ENCODE measurements at regions not wholly inside any gene's neighbourhood (a gene's known extent, or its start where the extent isn't known, plus 50 kb on each side); places are given as distances from the start of the nearest gene placed in this dataset.

- ChIA-PET CTCF (no interaction called here), POLR2A (no interaction called here)
- no peak for DNase-seq (ENCODE audit: extremely low spot score)
- no peak for TF ChIP-seq CTCF (IDR thresholded peaks at IDR 0.05; ENCODE audit: control extremely low read depth, extremely low read depth, low read depth, missing control alignments)
Observed at GRCh38 chr6:121800047-121800446, 364.6 kb downstream of the GJA1 start.

- CTCF ChIA-PET = no interaction called here
- TF ChIP-seq CTCF (IDR thresholded peaks at IDR 0.05; ENCODE audit: control extremely low read depth, extremely low read depth, low read depth, missing control alignments) = no peak
- POLR2A ChIA-PET = no interaction called here
- no peak for DNase-seq (ENCODE audit: extremely low spot score)
Observed at GRCh38 chr6:121806116-121806515, 370.7 kb downstream of the GJA1 start.

- ChIA-PET CTCF (no interaction called here), POLR2A (no interaction called here)
- no peak for DNase-seq (ENCODE audit: extremely low spot score)
- no peak for TF ChIP-seq CTCF (IDR thresholded peaks at IDR 0.05; ENCODE audit: control extremely low read depth, extremely low read depth, low read depth, missing control alignments)
Observed at GRCh38 chr6:121809211-121809610, 373.8 kb downstream of the GJA1 start.

- CTCF ChIA-PET = no interaction called here
- POLR2A ChIA-PET = no interaction called here
- TF ChIP-seq CTCF (IDR thresholded peaks at IDR 0.05; ENCODE audit: control extremely low read depth, extremely low read depth, low read depth, missing control alignments) = no peak
- DNase-seq (ENCODE audit: extremely low spot score) = no peak
Observed at GRCh38 chr6:121810158-121811032, 374.9 kb downstream of the GJA1 start.

GRCh38 chr6:121811106-121811505, 375.7 kb downstream of the GJA1 start:
- DNase-seq (ENCODE audit: extremely low spot score) = no peak
- POLR2A ChIA-PET = no interaction called here
- CTCF ChIA-PET = interaction anchor here (1.5 kb wide), 1 partner anchor 38 kb away, joined by 5 read pairs; no protein-coding TSS in a partner anchor
- TF ChIP-seq CTCF (IDR thresholded peaks at IDR 0.05; ENCODE audit: control extremely low read depth, extremely low read depth, low read depth, missing control alignments) = no peak

GRCh38 chr6:121816361-121816760, 380.9 kb downstream of the GJA1 start:
- DNase-seq (ENCODE audit: extremely low spot score) = no peak
- CTCF ChIA-PET = no interaction called here
- POLR2A ChIA-PET = no interaction called here
- TF ChIP-seq CTCF (IDR thresholded peaks at IDR 0.05; ENCODE audit: control extremely low read depth, extremely low read depth, low read depth, missing control alignments) = no peak
